ENCODE measurements at regions not wholly inside any gene's neighbourhood (a gene's known extent, or its start where the extent isn't known, plus 50 kb on each side); places are given as distances from the start of the nearest gene placed in this dataset.

DNA sequence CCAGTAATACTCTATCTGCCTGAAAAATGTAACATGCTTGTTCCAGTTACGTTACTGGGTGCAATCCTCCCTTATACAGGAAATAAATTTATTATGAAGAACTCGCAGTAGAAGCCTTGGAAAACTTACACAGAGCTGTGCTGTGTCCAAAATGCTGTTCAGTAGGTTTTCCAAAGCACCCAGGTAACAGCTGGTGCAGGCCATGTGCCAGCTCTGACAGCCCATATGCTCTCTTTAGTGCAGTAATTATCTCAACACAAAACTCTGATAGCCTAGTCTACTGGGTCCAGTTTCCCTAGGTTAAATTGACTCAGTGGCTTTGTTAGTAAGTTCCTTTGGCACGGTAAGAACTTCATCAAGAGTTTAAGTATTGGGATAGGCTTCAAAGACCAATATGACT is 120.7 kb upstream of the OBI1 start:
- no peaks in the 10 kb centered on the region for H3K27me3 ChIP-seq (ENCODE audit: control insufficient read depth in 3 of 3, insufficient read depth in 3 of 3, low read depth in 1 of 3, low read length in 3 of 3)
- H3K14ac ChIP-seq (ENCODE audit: low read length) = no peak overlapping the region
- no peak overlapping the region for H2BK15ac ChIP-seq (ENCODE audit: low read length)
- no peak overlapping the region for H3K27ac ChIP-seq (replicated peaks; ENCODE audit: low read length)
- no peak overlapping the region for H3K4ac ChIP-seq (ENCODE audit: low read length)
- no peak overlapping the region for H3K18ac ChIP-seq (ENCODE audit: low read length)
- H3K23ac ChIP-seq (ENCODE audit: low read depth, low read length, poor library complexity) = no peak overlapping the region
- no peak overlapping the region for H2BK5ac ChIP-seq (ENCODE audit: low read length)
- no peaks in the 10 kb centered on the region for H3K9me3 ChIP-seq (replicated peaks in 1 of 2; ENCODE audit: control insufficient read depth in 2 of 2, insufficient read depth in 1 of 2, low read depth in 1 of 2, low read length in 2 of 2)
- no peak overlapping the region for H4K91ac ChIP-seq (ENCODE audit: low read depth, low read length, poor library complexity)
- no peaks in the 10 kb centered on the region for H3K79me1 ChIP-seq (ENCODE audit: low read depth, low read length)
- no peak overlapping the region for H3K9ac ChIP-seq (ENCODE audit: low read depth, low read length, poor library complexity)
- peaks cover 0 to 7% of the 10 kb centered on the region in 2 donors for H3K4me1 ChIP-seq (ENCODE audit: control insufficient read depth in 2 of 2, insufficient read depth in 1 of 2, low read depth in 1 of 2, low read length in 2 of 2)
- H4K8ac ChIP-seq (ENCODE audit: low read depth, low read length) = no peak overlapping the region
- H3K4me3 ChIP-seq (ENCODE audit: low read length in 2 of 2) = no peak overlapping the region
- no peak overlapping the region for H3K4me2 ChIP-seq (ENCODE audit: insufficient read depth, low read length, poor library complexity, severe bottlenecking)
- H2AFZ ChIP-seq (ENCODE audit: low read length) = no peak overlapping the region
- no peaks in the 10 kb centered on the region for H3K36me3 ChIP-seq (replicated peaks in 1 of 2; ENCODE audit: control insufficient read depth in 2 of 2, insufficient read depth in 2 of 2, low read length in 2 of 2)
- no peak for DNase-seq (ENCODE audit: low spot score)
- WGBS, 2 donors (ENCODE audit: extremely low coverage in 2 of 2, insufficient read length in 2 of 2, insufficient replicate concordance in 1 of 2) = no CpG with 5 or more reads among the region's 3 CpGs
- no peak overlapping the region for H2AK5ac ChIP-seq (ENCODE audit: low read depth, low read length)
- no peak overlapping the region for H2BK120ac ChIP-seq (ENCODE audit: low read depth, low read length)
- H2BK12ac ChIP-seq (ENCODE audit: low read length) = no peak overlapping the region

DNA sequence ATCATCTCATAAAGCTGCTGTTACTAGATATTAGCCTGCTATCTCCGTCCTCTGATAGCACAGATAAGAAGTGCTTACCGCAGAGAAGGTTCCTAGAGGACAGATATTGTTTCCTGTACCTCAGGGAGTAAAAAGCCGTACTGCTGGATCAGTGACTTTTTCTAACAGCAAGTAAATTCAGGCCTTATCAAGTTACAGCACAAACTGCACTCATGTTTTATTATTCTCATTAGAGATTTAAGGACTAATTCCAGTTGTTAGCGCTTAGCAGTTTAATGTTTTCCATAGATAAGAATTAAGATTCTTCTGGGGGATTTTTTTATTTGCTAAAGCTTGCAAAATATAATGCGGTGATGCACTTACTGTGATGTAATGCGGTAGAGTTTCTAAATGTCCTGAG is 119.0 kb upstream of the OBI1 start:
- no peak overlapping the region for H4K91ac ChIP-seq (ENCODE audit: low read depth, low read length, poor library complexity)
- no peak overlapping the region for H2BK15ac ChIP-seq (ENCODE audit: low read length)
- no peaks in the 10 kb centered on the region for H3K79me1 ChIP-seq (ENCODE audit: low read depth, low read length)
- no peak overlapping the region for H3K4ac ChIP-seq (ENCODE audit: low read length)
- peaks cover 0 to 4% of the 10 kb centered on the region in 2 donors for H3K4me1 ChIP-seq (ENCODE audit: control insufficient read depth in 2 of 2, insufficient read depth in 1 of 2, low read depth in 1 of 2, low read length in 2 of 2)
- no peak overlapping the region for H3K14ac ChIP-seq (ENCODE audit: low read length)
- no CpG with 5 or more reads among the region's 6 CpGs for WGBS, 2 donors (ENCODE audit: extremely low coverage in 2 of 2, insufficient read length in 2 of 2, insufficient replicate concordance in 1 of 2)
- H4K8ac ChIP-seq (ENCODE audit: low read depth, low read length) = no peak overlapping the region
- no peak overlapping the region for H3K4me3 ChIP-seq (ENCODE audit: low read length in 2 of 2)
- DNase-seq (ENCODE audit: low spot score) = no peak
- no peaks in the 10 kb centered on the region for H3K36me3 ChIP-seq (replicated peaks in 1 of 2; ENCODE audit: control insufficient read depth in 2 of 2, insufficient read depth in 2 of 2, low read length in 2 of 2)
- no peak overlapping the region for H3K18ac ChIP-seq (ENCODE audit: low read length)
- H3K23ac ChIP-seq (ENCODE audit: low read depth, low read length, poor library complexity) = no peak overlapping the region
- H2AK5ac ChIP-seq (ENCODE audit: low read depth, low read length) = no peak overlapping the region
- H3K27me3 ChIP-seq (ENCODE audit: control insufficient read depth in 3 of 3, insufficient read depth in 3 of 3, low read depth in 1 of 3, low read length in 3 of 3) = no peaks in the 10 kb centered on the region
- H3K9ac ChIP-seq (ENCODE audit: low read depth, low read length, poor library complexity) = no peak overlapping the region
- no peak overlapping the region for H2BK12ac ChIP-seq (ENCODE audit: low read length)
- no peaks in the 10 kb centered on the region for H3K9me3 ChIP-seq (replicated peaks in 1 of 2; ENCODE audit: control insufficient read depth in 2 of 2, insufficient read depth in 1 of 2, low read depth in 1 of 2, low read length in 2 of 2)
- H2BK5ac ChIP-seq (ENCODE audit: low read length) = no peak overlapping the region
- H3K27ac ChIP-seq (replicated peaks; ENCODE audit: low read length) = no peak overlapping the region
- no peak overlapping the region for H2BK120ac ChIP-seq (ENCODE audit: low read depth, low read length)
- H3K4me2 ChIP-seq (ENCODE audit: insufficient read depth, low read length, poor library complexity, severe bottlenecking) = no peak overlapping the region
- peak overlapping the region; percentile 46 for H2AFZ ChIP-seq (ENCODE audit: low read length)

DNA sequence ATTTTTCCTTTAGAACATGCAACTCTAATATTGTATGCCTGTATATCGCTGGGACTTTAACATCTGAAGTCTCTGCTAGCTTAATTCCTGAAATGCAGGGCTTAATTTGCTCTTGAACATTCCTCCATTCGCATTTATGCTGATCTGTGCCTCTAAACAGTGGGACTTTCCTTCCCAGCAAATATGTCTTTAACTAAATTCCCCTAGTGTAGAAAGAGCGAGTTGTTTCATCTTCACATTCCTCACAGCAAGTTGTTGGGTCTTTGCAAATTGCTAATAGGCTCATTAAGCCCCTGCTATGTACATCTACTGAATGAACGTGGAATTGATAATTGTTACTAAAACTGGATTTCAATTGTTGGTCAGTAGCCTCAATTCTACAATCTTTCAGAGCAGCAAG is 118.4 kb upstream of the OBI1 start:
- DNase-seq (ENCODE audit: low spot score) = no peak
- no CpG with 5 or more reads among the region's 4 CpGs for WGBS, 2 donors (ENCODE audit: extremely low coverage in 2 of 2, insufficient read length in 2 of 2, insufficient replicate concordance in 1 of 2)

GRCh38 chr13:78772933-78773332 is 114.0 kb upstream of the OBI1 start:
- Histone ChIP-seq H3K27me3 (ENCODE audit: control insufficient read depth in 3 of 3, insufficient read depth in 3 of 3, low read depth in 1 of 3, low read length in 3 of 3) (no peaks in the 10 kb centered on the region), H3K14ac (ENCODE audit: low read length) (no peak overlapping the region)

More for the DNA sequence above, 118.4 kb upstream of the OBI1 start:
- Histone ChIP-seq H3K18ac (ENCODE audit: low read length) (no peak overlapping the region), H3K9me3 (replicated peaks in 1 of 2; ENCODE audit: control insufficient read depth in 2 of 2, insufficient read depth in 1 of 2, low read depth in 1 of 2, low read length in 2 of 2) (no peaks in the 10 kb centered on the region), H2AFZ (ENCODE audit: low read length) (peak overlapping the region; percentile 46), H3K4me1 (ENCODE audit: control insufficient read depth in 2 of 2, insufficient read depth in 1 of 2, low read depth in 1 of 2, low read length in 2 of 2) (peaks cover 0 to 4% of the 10 kb centered on the region in 2 donors), H3K4me2 (ENCODE audit: insufficient read depth, low read length, poor library complexity, severe bottlenecking) (no peak overlapping the region), H3K14ac (ENCODE audit: low read length) (no peak overlapping the region), H2AK5ac (ENCODE audit: low read depth, low read length) (no peak overlapping the region), H4K8ac (ENCODE audit: low read depth, low read length) (no peak overlapping the region), H3K36me3 (replicated peaks in 1 of 2; ENCODE audit: control insufficient read depth in 2 of 2, insufficient read depth in 2 of 2, low read length in 2 of 2) (no peaks in the 10 kb centered on the region), H3K27ac (replicated peaks; ENCODE audit: low read length) (no peak overlapping the region), H3K4ac (ENCODE audit: low read length) (no peak overlapping the region), H4K91ac (ENCODE audit: low read depth, low read length, poor library complexity) (no peak overlapping the region), H2BK120ac (ENCODE audit: low read depth, low read length) (no peak overlapping the region), H3K79me1 (ENCODE audit: low read depth, low read length) (no peaks in the 10 kb centered on the region), H3K23ac (ENCODE audit: low read depth, low read length, poor library complexity) (no peak overlapping the region), H2BK12ac (ENCODE audit: low read length) (no peak overlapping the region), H3K9ac (ENCODE audit: low read depth, low read length, poor library complexity) (no peak overlapping the region), H3K4me3 (ENCODE audit: low read length in 2 of 2) (no peak overlapping the region), H2BK5ac (ENCODE audit: low read length) (no peak overlapping the region), H2BK15ac (ENCODE audit: low read length) (no peak overlapping the region), H3K27me3 (ENCODE audit: control insufficient read depth in 3 of 3, insufficient read depth in 3 of 3, low read depth in 1 of 3, low read length in 3 of 3) (no peaks in the 10 kb centered on the region)

More at GRCh38 chr13:78772933-78773332, 114.0 kb upstream of the OBI1 start:
- H3K4ac ChIP-seq (ENCODE audit: low read length) = no peak overlapping the region
- no peak overlapping the region for H2AK5ac ChIP-seq (ENCODE audit: low read depth, low read length)
- H3K9me3 ChIP-seq (replicated peaks in 1 of 2; ENCODE audit: control insufficient read depth in 2 of 2, insufficient read depth in 1 of 2, low read depth in 1 of 2, low read length in 2 of 2) = no peaks in the 10 kb centered on the region
- no peak overlapping the region for H2BK12ac ChIP-seq (ENCODE audit: low read length)
- H3K79me1 ChIP-seq (ENCODE audit: low read depth, low read length) = no peaks in the 10 kb centered on the region
- DNase-seq (ENCODE audit: low spot score) = no peak
- H3K9ac ChIP-seq (ENCODE audit: low read depth, low read length, poor library complexity) = no peak overlapping the region
- H3K4me2 ChIP-seq (ENCODE audit: insufficient read depth, low read length, poor library complexity, severe bottlenecking) = no peak overlapping the region
- H4K91ac ChIP-seq (ENCODE audit: low read depth, low read length, poor library complexity) = no peak overlapping the region
- H2BK120ac ChIP-seq (ENCODE audit: low read depth, low read length) = no peak overlapping the region
- H3K23ac ChIP-seq (ENCODE audit: low read depth, low read length, poor library complexity) = no peak overlapping the region
- H3K27ac ChIP-seq (replicated peaks; ENCODE audit: low read length) = no peak overlapping the region
- no peak overlapping the region for H2BK5ac ChIP-seq (ENCODE audit: low read length)
- no peak overlapping the region for H2AFZ ChIP-seq (ENCODE audit: low read length)
- H3K4me3 ChIP-seq (ENCODE audit: low read length in 2 of 2) = no peak overlapping the region
- H3K18ac ChIP-seq (ENCODE audit: low read length) = no peak overlapping the region
- no peak overlapping the region for H4K8ac ChIP-seq (ENCODE audit: low read depth, low read length)
- H2BK15ac ChIP-seq (ENCODE audit: low read length) = no peak overlapping the region
- H3K4me1 ChIP-seq (ENCODE audit: control insufficient read depth in 2 of 2, insufficient read depth in 1 of 2, low read depth in 1 of 2, low read length in 2 of 2) = peaks cover 0 to 4% of the 10 kb centered on the region in 2 donors
- no peaks in the 10 kb centered on the region for H3K36me3 ChIP-seq (replicated peaks in 1 of 2; ENCODE audit: control insufficient read depth in 2 of 2, insufficient read depth in 2 of 2, low read length in 2 of 2)
